Fibroblast of lung (primary cell): ENCODE measurements at regions not wholly inside any gene's neighbourhood (a gene's known extent, or its start where the extent isn't known, plus 50 kb on each side); places are given as distances from the start of the nearest gene placed in this dataset.

Source experiments
- DNase-seq, 2 donors: peaks; one replicate each; pipeline versions ENCODE4 v3.0.0 to v3.0.0-alpha.2; 2010; ENCODE audit warnings: low read depth in 2 of 2
- H2AFZ ChIP-seq: 2 replicates; pipeline ENCODE4 v1.5.1; 2012; ENCODE audit warnings: low read length, control low read depth, inconsistent platforms
- H3K27ac ChIP-seq: 2 replicates; pipeline ENCODE4 v1.5.1; 2011; ENCODE audit warnings: low read length, control low read depth; ENCODE audit not compliant: insufficient read depth
- H3K27me3 ChIP-seq: 2 replicates; pipeline ENCODE4 v1.5.1; 2011; ENCODE audit warnings: mild to moderate bottlenecking, low read length; ENCODE audit not compliant: control insufficient read depth, insufficient read depth
- H3K36me3 ChIP-seq: 2 replicates; pipeline ENCODE4 v1.5.1; 2011; ENCODE audit warnings: low read length; ENCODE audit not compliant: control insufficient read depth, insufficient read depth
- H3K4me1 ChIP-seq: 2 replicates; pipeline ENCODE4 v1.5.1; 2011; ENCODE audit warnings: low read length; ENCODE audit not compliant: control insufficient read depth, insufficient read depth; ENCODE audit errors: extremely low read depth
- H3K4me2 ChIP-seq: 2 replicates; pipeline ENCODE4 v1.5.1; 2011; ENCODE audit warnings: low read length, control low read depth; ENCODE audit not compliant: insufficient read depth; ENCODE audit errors: extremely low read depth
- H3K4me3 ChIP-seq, 4 experiments: fragments of 200-600 bp in 1 of 4; sonication (generic) in 1 of 4; replicated peaks in 1 of 4; 2 replicates each; pipeline ENCODE4 v1.5.1; 2011 to 2016; ENCODE audit warnings: low read length in 4 of 4, low read depth in 3 of 4, mild to moderate bottlenecking in 3 of 4, control low read depth in 2 of 4, inconsistent platforms in 1 of 4, mixed read lengths in 1 of 4; ENCODE audit not compliant: insufficient read depth in 1 of 4; ENCODE audit errors: control extremely low read depth in 1 of 4
- H3K79me2 ChIP-seq: 2 replicates; pipeline ENCODE4 v1.5.1; 2012; ENCODE audit warnings: mild to moderate bottlenecking, low read length, inconsistent platforms; ENCODE audit not compliant: control insufficient read depth, insufficient read depth
- H3K9ac ChIP-seq: 2 replicates; pipeline ENCODE4 v1.5.1; 2011; ENCODE audit warnings: mild to moderate bottlenecking, low read length, control low read depth; ENCODE audit not compliant: insufficient read depth
- H3K9me3 ChIP-seq: 2 replicates; pipeline ENCODE4 v1.5.1; 2012; ENCODE audit warnings: low read depth, low read length; ENCODE audit not compliant: control insufficient read depth, insufficient read depth
- H4K20me1 ChIP-seq: 2 replicates; pipeline ENCODE4 v1.5.1; 2011; ENCODE audit warnings: low read length; ENCODE audit not compliant: control insufficient read depth, insufficient read depth; ENCODE audit errors: extremely low read depth
- CTCF ChIP-seq, 2 donors: IDR thresholded peaks in 1 of 2; conservative IDR thresholded peaks in 1 of 2; 1 replicate in 1 of 2; 2 replicates in 1 of 2; pipeline ENCODE4 v1.5.1; 2011 to 2012; ENCODE audit warnings: low read length in 2 of 2, control low read depth in 1 of 2, inconsistent platforms in 1 of 2, low read depth in 1 of 2, mild to moderate bottlenecking in 1 of 2
- EZH2 ChIP-seq: IDR thresholded peaks from 2 replicates; pipeline ENCODE4 v1.5.1; 2012; ENCODE audit warnings: low read length, control low read depth, mild to moderate bottlenecking; ENCODE audit errors: missing control alignments

- H3K9me3 ChIP-seq, result no peaks in the 10 kb centered on the region
- DNase-seq, result peak in 1 of 2 donors; percentile 53
- H3K79me2 ChIP-seq, result no peaks in the 10 kb centered on the region
- no peak overlapping the region for H3K9ac ChIP-seq
- no peak overlapping the region for H3K4me2 ChIP-seq
- H4K20me1 ChIP-seq, result no peaks in the 10 kb centered on the region
- TF ChIP-seq CTCF (conservative IDR thresholded peaks at IDR 0.05 in 1 of 2, IDR thresholded peaks at IDR 0.05 in 1 of 2; ENCODE audit: low read depth in 1 of 2, low read length in 2 of 2) (no peak), EZH2 (no peak)
- H3K27me3 ChIP-seq, result no peaks in the 10 kb centered on the region
- H2AFZ ChIP-seq, result no peak overlapping the region
- H3K4me3 ChIP-seq, result no peak overlapping the region
- H3K4me1 ChIP-seq, result no peaks in the 10 kb centered on the region
- no peak overlapping the region for H3K27ac ChIP-seq
- H3K36me3 ChIP-seq, result no peaks in the 10 kb centered on the region
Observed at GRCh38 chr5:165333623-165334022, 1828.2 kb downstream of the MAT2B start.

GRCh38 chr5:165334201-165334600 is 1828.8 kb downstream of the MAT2B start:
- H3K36me3 ChIP-seq, result no peaks in the 10 kb centered on the region
- H2AFZ ChIP-seq, result no peak overlapping the region
- H3K9ac ChIP-seq, result no peak overlapping the region
- no peak overlapping the region for H3K4me3 ChIP-seq
- peak in 1 of 2 donors; percentile 84 for DNase-seq
- no peaks in the 10 kb centered on the region for H4K20me1 ChIP-seq
- H3K27ac ChIP-seq, result no peak overlapping the region
- H3K79me2 ChIP-seq, result no peaks in the 10 kb centered on the region
- H3K4me1 ChIP-seq, result no peaks in the 10 kb centered on the region
- TF ChIP-seq EZH2 (no peak), CTCF (conservative IDR thresholded peaks at IDR 0.05 in 1 of 2, IDR thresholded peaks at IDR 0.05 in 1 of 2; ENCODE audit: low read depth in 1 of 2, low read length in 2 of 2) (no peak)
- H3K9me3 ChIP-seq, result no peaks in the 10 kb centered on the region
- H3K4me2 ChIP-seq, result no peak overlapping the region
- no peaks in the 10 kb centered on the region for H3K27me3 ChIP-seq

GRCh38 chr5:165349735-165350134 is 1844.3 kb downstream of the MAT2B start:
- no peak overlapping the region for H3K9ac ChIP-seq
- H3K4me2 ChIP-seq, result no peak overlapping the region
- no peak for DNase-seq
- no peaks in the 10 kb centered on the region for H3K27me3 ChIP-seq
- no peak overlapping the region for H3K4me3 ChIP-seq
- no peaks in the 10 kb centered on the region for H3K36me3 ChIP-seq
- H3K9me3 ChIP-seq, result no peaks in the 10 kb centered on the region
- no peak overlapping the region for H2AFZ ChIP-seq
- TF ChIP-seq CTCF (conservative IDR thresholded peaks at IDR 0.05 in 1 of 2, IDR thresholded peaks at IDR 0.05 in 1 of 2; ENCODE audit: low read depth in 1 of 2, low read length in 2 of 2), result no peak
- TF ChIP-seq EZH2, result no peak
- no peaks in the 10 kb centered on the region for H4K20me1 ChIP-seq
- no peak overlapping the region for H3K27ac ChIP-seq
- no peaks in the 10 kb centered on the region for H3K79me2 ChIP-seq
- no peaks in the 10 kb centered on the region for H3K4me1 ChIP-seq
